ENCODE measurements at regions not wholly inside any gene's neighbourhood (a gene's known extent, or its start where the extent isn't known, plus 50 kb on each side); places are given as distances from the start of the nearest gene placed in this dataset.

- TF ChIP-seq ZSCAN20 (CRISPR knock-in tag; IDR thresholded peaks at IDR 0.05) (no peak), ESRRA (IDR thresholded peaks at IDR 0.05; ENCODE audit: borderline replicate concordance, low read length) (no peak), MAFK (IDR thresholded peaks at IDR 0.05; ENCODE audit: partially characterized antibody) (no peak), HOXB5 (CRISPR knock-in tag; IDR thresholded peaks at IDR 0.05) (no peak), POLR2A (IDR thresholded peaks at IDR 0.05; ENCODE audit: low read length) (no peak), ELK1 (IDR thresholded peaks at IDR 0.05; ENCODE audit: low read depth, low read length) (no peak), RARB (CRISPR knock-in tag; IDR thresholded peaks at IDR 0.05) (no peak), BCL3 (IDR thresholded peaks at IDR 0.05) (no peak), RNF2 (IDR thresholded peaks at IDR 0.05; ENCODE audit: borderline replicate concordance, low read depth) (no peak), CBX8 (IDR thresholded peaks at IDR 0.05) (no peak), PBX3 (IDR thresholded peaks at IDR 0.05) (no peak), ZFP36 (IDR thresholded peaks at IDR 0.05; ENCODE audit: borderline replicate concordance, partially characterized antibody) (no peak), CHD2 (IDR thresholded peaks at IDR 0.05; ENCODE audit: low read length, partially characterized antibody) (no peak)
- CTCF ChIA-PET, result no interaction called here
- Histone ChIP-seq H3K9me3 (no peaks in the 10 kb centered on the region), H3K4me1 (no peaks in the 10 kb centered on the region), H3K4me3 (no peak overlapping the region), H3K4me2 (no peak overlapping the region), H3K27ac (no peak overlapping the region)
- POLR2A ChIA-PET, result no interaction called here
- no peak for ATAC-seq
- no peak for DNase-seq (ENCODE audit: low read depth in 1 of 2, low spot score in 1 of 2)
- WGBS (ENCODE audit: missing lambda C conversion rate), result 80% methylated on average over 1 of the region's 1 CpG
- no peak for FAIRE-seq
Observed at GRCh38 chr12:89215196-89215595, 137.1 kb downstream of the DUSP6 start.

GRCh38 chr12:89213747-89214146 lies 138.6 kb downstream of the DUSP6 start:
- CTCF ChIA-PET, result no interaction called here
- DNase-seq (ENCODE audit: low read depth in 1 of 2, low spot score in 1 of 2), result no peak
- TF ChIP-seq CBX8 (IDR thresholded peaks at IDR 0.05) (no peak), HEYL (CRISPR knock-in tag; IDR thresholded peaks at IDR 0.05) (no peak), CBX2 (IDR thresholded peaks at IDR 0.05; ENCODE audit: borderline replicate concordance, low read depth) (no peak), ELK1 (IDR thresholded peaks at IDR 0.05; ENCODE audit: low read depth, low read length) (no peak), KDM1A (IDR thresholded peaks at IDR 0.05; ENCODE audit: low read depth) (no peak), FOSB (CRISPR knock-in tag; IDR thresholded peaks at IDR 0.05) (no peak)
- Histone ChIP-seq H3K4me3 (no peak overlapping the region), H3K4me2 (no peak overlapping the region), H3K9me3 (no peaks in the 10 kb centered on the region), H3K4me1 (no peaks in the 10 kb centered on the region), H3K27ac (no peak overlapping the region)
- POLR2A ChIA-PET, result no interaction called here
- 79% methylated on average over 1 of the region's 1 CpG for WGBS (ENCODE audit: missing lambda C conversion rate)
- no peak for ATAC-seq
- no peak for FAIRE-seq

- no peak overlapping the region for H3K4me3 ChIP-seq
- H3K9me3 ChIP-seq, result no peaks in the 10 kb centered on the region
- no peak overlapping the region for H3K27ac ChIP-seq
- H3K4me2 ChIP-seq, result no peak overlapping the region
- no peaks in the 10 kb centered on the region for H3K4me1 ChIP-seq
- CTCF ChIA-PET, result no interaction called here
- ATAC-seq (no peak), DNase-seq (ENCODE audit: low read depth in 1 of 2, low spot score in 1 of 2) (no peak), FAIRE-seq (no peak)
- POLR2A ChIA-PET, result no interaction called here
- WGBS (ENCODE audit: missing lambda C conversion rate), result 89% methylated on average over 1 of the region's 1 CpG
- no peak for TF ChIP-seq KDM5A (IDR thresholded peaks at IDR 0.05)
- no peak for TF ChIP-seq CTCF (IDR thresholded peaks at IDR 0.05)
- no peak for TF ChIP-seq FOXS1 (CRISPR knock-in tag; IDR thresholded peaks at IDR 0.05)
- TF ChIP-seq CHD4 (IDR thresholded peaks at IDR 0.05; ENCODE audit: borderline replicate concordance), result no peak
- no peak for TF ChIP-seq SREBF2 (IDR thresholded peaks at IDR 0.05)
- TF ChIP-seq RAD21 (conservative IDR thresholded peaks at IDR 0.05 in 1 of 2, IDR thresholded peaks at IDR 0.05 in 1 of 2), result no peak
- TF ChIP-seq FOSB (CRISPR knock-in tag; IDR thresholded peaks at IDR 0.05), result no peak
- TF ChIP-seq ZC3H11A (IDR thresholded peaks at IDR 0.05), result no peak
- TF ChIP-seq JUNB (IDR thresholded peaks at IDR 0.05), result no peak
- TF ChIP-seq USF2 (IDR thresholded peaks at IDR 0.05), result no peak
Observed at GRCh38 chr12:89213139-89213538, 139.2 kb downstream of the DUSP6 start.
